GM19351 (cell line): ENCODE measurements at regions not wholly inside any gene's neighbourhood (a gene's known extent, or its start where the extent isn't known, plus 50 kb on each side); places are given as distances from the start of the nearest gene placed in this dataset.
"Not testable (repeated sequence)": the region's sequence is repeated elsewhere in the genome, so short reads cannot be mapped to it uniquely, and the experiment has no call there.

Experiments
- ATAC-seq: cut with Tn5 transposase; IDR thresholded peaks from one replicate; pipeline ENCODE4 v1.9.1; 2021; ENCODE audit warnings: mild to moderate bottlenecking, moderate library complexity; ENCODE audit not compliant: unreplicated experiment

- no peak for ATAC-seq
Observed at GRCh38 chr1:73511038-73511437, 686.9 kb downstream of the LRRIQ3 start.

DNA sequence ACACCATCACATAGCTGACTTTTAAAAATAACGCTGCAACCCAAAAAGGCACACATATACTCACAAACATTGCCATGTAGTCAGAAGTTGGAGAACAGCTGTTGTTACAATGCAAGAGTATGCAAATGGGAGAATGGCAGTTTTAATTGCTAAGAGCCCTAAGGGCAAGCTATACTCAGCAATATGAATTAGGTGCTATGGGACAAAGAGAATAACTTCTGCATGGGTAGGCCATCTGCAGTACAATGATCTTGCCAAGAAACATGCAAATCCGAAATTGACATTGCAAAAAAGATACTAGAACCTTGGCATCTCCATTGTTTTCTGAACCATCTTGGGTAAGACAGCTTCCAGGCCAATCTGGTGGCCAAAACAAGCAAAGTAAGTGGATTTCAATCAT lies 697.8 kb downstream of the LRRIQ3 start:
- ATAC-seq, result no peak

DNA sequence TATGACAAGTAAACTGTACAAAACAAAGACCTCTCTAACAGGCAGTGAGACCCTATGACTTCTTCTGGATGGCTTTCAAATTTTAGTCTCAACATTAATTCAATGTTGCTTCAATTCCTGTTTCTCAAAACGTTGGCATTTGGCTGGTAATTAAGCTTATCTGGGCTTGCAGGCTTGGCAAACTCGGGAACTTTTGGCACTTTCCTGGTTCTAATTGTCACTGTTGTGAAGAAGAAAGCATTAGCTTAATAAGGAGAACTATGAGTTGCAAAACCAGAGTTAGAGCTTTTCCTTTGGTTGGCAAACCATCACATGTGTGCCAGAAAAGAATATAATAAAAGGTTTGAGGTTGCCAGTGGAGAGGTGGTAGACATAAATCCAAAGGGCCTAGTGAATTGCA lies 698.3 kb downstream of the LRRIQ3 start:
- no peak for ATAC-seq

- ATAC-seq, result no peak
Observed at GRCh38 chr1:73491621-73492020, 706.4 kb downstream of the LRRIQ3 start.

DNA sequence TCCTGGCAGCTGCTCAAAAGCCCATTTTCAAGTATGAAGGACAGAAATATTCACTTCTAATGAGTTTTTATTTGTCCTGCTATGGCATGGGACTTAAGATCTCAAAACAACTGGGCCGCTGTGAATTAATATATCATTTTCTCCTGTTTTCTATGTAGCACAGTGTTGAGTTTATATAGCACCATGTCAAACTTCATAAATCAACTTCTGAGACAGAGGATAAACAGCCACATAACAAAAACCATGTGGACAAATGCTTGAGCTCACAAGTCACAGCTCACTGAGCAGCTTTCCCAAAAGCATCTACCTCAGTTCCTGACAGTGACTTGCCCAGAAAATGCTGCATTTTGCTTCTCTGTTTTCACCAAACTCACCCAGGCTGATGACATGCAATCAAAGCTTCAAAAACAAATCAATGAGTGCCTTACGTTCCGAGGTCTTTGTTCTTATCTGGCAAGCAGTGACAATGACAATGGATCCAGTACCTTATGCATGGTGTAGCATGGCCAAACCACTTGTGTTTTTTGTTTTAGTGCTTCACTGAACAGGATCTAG lies 722.6 kb downstream of the LRRIQ3 start:
- no peak for ATAC-seq

- ATAC-seq, result no peak
Observed at GRCh38 chr1:73472810-73473209, 725.2 kb downstream of the LRRIQ3 start.

DNA sequence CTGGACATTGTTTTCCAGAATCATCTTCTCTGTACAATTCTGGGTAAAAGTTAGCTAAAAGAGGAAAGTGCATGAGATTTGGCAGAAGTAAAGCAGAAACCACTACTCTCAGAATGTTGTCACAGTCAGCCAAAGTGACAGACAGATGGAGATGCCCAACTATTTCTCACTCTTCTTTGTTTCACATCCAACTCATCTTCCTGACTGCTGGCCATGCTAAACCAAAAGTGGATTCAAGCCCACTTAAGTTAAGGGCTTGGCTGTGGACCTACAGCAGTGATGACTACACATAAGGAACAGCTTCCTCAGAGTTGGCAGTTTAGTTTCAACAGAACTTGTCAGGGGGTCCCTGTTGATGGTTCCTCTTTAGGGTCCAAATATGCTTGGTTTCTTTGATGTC lies 730.2 kb downstream of the LRRIQ3 start:
- ATAC-seq, result no peak

- no peak for ATAC-seq
Observed at GRCh38 chr1:73463873-73464272, 734.1 kb downstream of the LRRIQ3 start.

- ATAC-seq, result no peak
Observed at GRCh38 chr1:73452522-73452921, 745.5 kb downstream of the LRRIQ3 start.

DNA sequence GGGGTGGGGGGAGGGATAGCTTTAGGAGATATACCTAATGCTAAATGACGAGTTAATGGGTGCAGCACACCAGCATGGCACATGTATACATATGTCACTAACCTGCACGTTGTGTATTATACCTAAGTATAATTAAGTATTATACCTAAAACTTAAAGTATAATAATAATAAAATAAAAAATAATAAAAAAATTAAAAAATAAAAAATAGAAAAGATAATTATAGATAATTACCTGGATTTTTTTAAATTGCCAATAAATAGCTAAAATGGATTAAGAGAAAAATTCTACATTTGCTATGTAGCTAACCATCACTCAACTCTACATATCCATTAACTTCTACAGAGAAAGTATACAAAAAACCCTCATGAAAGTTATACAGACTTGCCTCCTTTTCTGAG lies 747.3 kb downstream of the LRRIQ3 start:
- ATAC-seq, result not testable (repeated sequence)

DNA sequence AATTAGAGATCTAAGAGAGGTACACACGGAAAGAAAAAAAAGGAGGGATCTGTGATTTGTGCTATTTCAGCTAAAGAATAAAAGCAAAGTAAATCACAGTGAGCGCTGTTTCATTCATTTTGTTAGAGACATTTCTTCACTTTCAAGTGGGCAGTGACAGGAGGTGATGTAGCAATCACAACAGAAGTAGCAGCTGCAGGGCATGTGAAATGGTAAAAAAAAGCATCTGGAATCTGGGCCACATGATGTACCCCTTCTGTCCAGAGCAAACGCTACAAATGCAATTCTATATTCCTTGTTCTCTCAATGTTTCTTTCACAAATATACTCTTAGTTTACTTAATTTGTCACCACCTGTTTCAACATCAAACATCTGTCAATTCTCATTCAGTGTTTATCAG lies 786.5 kb downstream of the LRRIQ3 start:
- ATAC-seq, result no peak

GRCh38 chr1:73401666-73402065 lies 796.3 kb downstream of the LRRIQ3 start:
- no peak for ATAC-seq

GRCh38 chr1:73382966-73383365 lies 815.0 kb downstream of the LRRIQ3 start:
- ATAC-seq, result no peak

DNA sequence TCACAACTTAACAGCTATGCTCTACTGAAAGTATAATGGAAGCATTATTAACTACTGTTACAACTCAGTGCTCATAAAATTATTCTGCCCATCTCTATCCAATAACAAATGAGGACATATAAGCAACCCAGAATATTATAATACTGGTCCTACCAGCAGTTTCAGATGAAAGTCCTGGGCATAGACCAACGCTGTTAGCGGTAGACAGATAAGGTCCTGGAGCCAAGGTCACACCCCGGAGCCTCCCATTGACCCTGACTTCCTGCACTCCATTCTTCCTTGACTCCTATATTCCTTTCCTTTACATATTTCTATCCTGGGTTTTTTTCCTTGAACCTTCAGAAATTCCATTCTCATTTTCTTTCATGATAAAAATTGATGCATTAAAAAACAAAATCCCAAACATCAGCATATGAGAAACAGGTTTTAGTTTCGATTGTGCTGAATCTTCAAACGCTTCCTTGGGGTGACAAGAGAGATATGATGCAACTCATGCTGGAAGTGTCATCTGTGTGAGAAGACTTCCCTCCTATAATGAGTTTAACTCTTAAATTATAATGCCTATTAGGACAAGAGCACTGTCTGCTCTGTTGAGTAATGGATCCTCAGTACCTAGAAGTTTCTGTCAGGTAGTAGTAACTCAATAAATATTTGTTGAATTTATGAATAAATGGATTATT lies 831.1 kb downstream of the LRRIQ3 start:
- ATAC-seq, result no peak

- ATAC-seq, result no peak
Observed at GRCh38 chr1:73359001-73359400, 839.0 kb downstream of the LRRIQ3 start.

DNA sequence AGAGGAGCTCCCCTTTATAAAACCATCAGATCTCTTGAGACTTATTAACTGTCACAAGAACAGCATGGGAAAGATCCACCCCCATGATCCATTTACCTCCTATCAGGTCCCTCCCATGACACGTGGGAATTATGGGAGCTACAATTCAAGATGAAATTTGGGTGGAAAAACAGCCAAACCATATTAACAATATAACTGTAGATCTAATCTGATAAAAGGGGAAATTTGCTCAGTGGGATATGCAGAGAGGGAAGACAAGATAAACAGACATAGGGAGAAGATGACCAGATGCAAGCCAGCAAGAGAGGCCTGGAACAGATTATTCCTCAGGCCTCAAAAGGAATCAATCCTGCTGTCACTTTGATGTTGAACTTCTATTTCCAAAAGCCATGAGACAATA lies 841.5 kb downstream of the LRRIQ3 start:
- no peak for ATAC-seq

- no peak for ATAC-seq
Observed at GRCh38 chr1:73343947-73344346, 854.0 kb downstream of the LRRIQ3 start.

DNA sequence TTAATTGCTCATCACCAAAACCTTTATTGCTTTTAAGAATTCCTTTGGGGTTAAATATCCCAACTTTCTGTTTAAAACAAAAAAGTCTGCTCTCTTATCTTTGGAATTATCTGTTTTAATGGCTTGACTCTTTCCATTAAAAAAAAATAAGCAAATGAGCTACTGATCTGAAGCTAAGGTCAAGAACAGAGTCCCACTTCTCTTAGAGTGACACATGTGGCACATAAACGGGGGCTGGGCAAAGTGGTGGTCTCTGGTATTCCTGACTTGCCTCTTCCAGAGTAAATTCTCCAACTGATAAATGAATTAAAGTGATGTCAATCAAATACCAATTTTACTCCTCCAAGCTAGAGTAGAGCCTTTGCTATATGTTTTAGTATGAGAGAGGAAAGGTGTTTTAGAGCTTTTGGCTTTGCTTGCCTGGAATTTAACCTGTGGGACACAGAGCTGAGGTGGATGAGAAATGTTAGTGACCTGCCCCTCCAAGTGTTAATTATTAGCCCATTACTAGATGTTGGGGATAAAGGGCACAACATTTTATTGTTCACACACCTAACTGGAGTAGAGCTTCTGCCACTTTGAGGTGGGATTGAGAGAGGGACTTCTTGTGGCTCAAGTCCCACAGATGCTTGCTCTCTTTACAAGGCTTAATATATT lies 864.0 kb downstream of the LRRIQ3 start:
- ATAC-seq, result no peak

DNA sequence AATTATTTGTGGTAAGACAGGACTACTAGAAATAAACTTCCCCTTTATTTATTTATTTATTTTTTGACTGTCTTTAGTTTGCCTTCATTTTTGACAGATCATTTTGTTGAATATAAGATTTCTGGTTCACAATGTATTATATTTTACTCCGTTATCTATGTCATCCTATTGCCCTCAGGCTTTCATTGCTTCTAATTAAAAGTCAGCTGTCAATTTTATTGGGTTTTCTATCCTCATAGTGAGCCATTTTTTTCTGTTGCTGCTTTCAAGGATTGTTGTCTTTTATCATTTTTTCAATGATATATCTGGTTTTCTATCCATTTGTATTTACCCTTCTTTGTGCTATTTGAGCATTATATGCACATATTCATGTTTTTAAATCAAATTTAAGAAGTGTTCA lies 866.2 kb downstream of the LRRIQ3 start:
- ATAC-seq, result no peak

- no peak for ATAC-seq
Observed at GRCh38 chr1:73327998-73328397, 870.0 kb downstream of the LRRIQ3 start.

DNA sequence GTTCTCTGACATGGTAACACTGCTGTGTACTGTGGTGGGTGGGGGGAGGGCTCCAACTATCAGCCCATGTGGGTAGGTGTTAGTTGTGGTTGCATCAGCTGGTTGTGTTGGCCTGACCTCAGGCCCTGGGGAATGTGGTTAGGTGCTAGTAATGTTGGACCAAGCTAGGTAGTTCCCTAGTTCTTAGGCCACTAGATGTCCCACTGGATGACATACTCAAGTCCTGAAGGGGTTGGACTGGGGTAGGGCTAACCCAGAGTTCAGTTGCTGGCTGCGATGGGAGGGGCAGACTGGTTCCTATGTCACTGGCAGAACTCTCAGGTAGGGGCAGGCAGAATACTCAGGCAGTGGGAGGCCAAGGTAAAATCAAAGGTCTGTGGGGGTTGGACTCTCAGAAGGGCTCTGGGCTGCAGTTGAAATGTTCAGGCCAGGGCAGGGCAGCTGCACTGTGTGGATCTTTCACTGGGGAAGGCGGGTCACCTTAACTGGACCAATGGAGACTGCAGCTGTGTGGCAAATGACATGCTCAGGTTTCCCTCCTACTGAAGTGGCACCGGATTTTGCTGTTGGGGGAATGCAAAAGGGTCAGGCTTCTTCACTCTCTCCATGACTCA lies 870.7 kb downstream of the LRRIQ3 start:
- ATAC-seq, result no peak

GRCh38 chr1:73326663-73327062 lies 871.3 kb downstream of the LRRIQ3 start:
- no peak for ATAC-seq
